ENCODE measurements at regions not wholly inside any gene's neighbourhood (a gene's known extent, or its start where the extent isn't known, plus 50 kb on each side); places are given as distances from the start of the nearest gene placed in this dataset.

- H3K9me3 ChIP-seq, result no peaks in the 10 kb centered on the region
- intact Hi-C loops (cut with DNase I), result no loop called here
- TF ChIP-seq, protein P1, sequence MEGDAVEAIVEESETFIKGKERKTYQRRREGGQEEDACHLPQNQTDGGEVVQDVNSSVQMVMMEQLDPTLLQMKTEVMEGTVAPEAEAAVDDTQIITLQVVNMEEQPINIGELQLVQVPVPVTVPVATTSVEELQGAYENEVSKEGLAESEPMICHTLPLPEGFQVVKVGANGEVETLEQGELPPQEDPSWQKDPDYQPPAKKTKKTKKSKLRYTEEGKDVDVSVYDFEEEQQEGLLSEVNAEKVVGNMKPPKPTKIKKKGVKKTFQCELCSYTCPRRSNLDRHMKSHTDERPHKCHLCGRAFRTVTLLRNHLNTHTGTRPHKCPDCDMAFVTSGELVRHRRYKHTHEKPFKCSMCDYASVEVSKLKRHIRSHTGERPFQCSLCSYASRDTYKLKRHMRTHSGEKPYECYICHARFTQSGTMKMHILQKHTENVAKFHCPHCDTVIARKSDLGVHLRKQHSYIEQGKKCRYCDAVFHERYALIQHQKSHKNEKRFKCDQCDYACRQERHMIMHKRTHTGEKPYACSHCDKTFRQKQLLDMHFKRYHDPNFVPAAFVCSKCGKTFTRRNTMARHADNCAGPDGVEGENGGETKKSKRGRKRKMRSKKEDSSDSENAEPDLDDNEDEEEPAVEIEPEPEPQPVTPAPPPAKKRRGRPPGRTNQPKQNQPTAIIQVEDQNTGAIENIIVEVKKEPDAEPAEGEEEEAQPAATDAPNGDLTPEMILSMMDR (IDR thresholded peaks at IDR 0.05), result no peak
- DNase-seq, result no peak
- no peak overlapping the region for H3K4me3 ChIP-seq
- no peak for ATAC-seq
- no peak overlapping the region for H3K27ac ChIP-seq
- H3K27me3 ChIP-seq, result peaks cover 10% of the 10 kb centered on the region
- H3K4me1 ChIP-seq, result no peaks in the 10 kb centered on the region
- no peaks in the 10 kb centered on the region for H3K36me3 ChIP-seq
Observed at GRCh38 chr6:169944415-169944814, 193.0 kb downstream of the ERMARD start.

DNA sequence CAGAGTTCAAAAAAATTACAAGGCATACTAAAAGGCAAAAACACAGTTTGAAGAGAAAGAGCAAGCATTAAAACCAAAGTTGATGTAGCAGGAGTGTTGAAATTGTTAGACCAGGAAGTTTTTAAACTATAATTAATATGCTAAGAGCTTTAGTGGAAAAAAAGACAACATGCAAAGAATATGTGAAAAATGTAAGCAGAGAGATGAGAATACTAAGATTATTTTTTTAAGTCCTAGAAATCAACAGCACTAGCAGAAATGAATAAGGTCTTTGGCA is 192.6 kb downstream of the ERMARD start:
- DNase-seq, result no peak
- no peak overlapping the region for H3K27ac ChIP-seq
- TF ChIP-seq, protein P1 (IDR thresholded peaks at IDR 0.05), result no peak
- H3K9me3 ChIP-seq, result no peaks in the 10 kb centered on the region
- no peaks in the 10 kb centered on the region for H3K4me1 ChIP-seq
- no peaks in the 10 kb centered on the region for H3K36me3 ChIP-seq
- no peak overlapping the region for H3K4me3 ChIP-seq
- intact Hi-C loops (cut with DNase I), result no loop called here
- peaks cover 10% of the 10 kb centered on the region for H3K27me3 ChIP-seq
- ATAC-seq, result no peak

- Histone ChIP-seq H3K27ac (no peak overlapping the region), H3K27me3 (peaks cover 10% of the 10 kb centered on the region), H3K36me3 (no peaks in the 10 kb centered on the region), H3K9me3 (no peaks in the 10 kb centered on the region), H3K4me1 (no peaks in the 10 kb centered on the region), H3K4me3 (no peak overlapping the region)
- no peak for ATAC-seq
- no peak for DNase-seq
- TF ChIP-seq, protein P1 (IDR thresholded peaks at IDR 0.05), result no peak
- intact Hi-C loops (cut with DNase I), result no loop called here
Observed at GRCh38 chr6:169943241-169944060, 192.0 kb downstream of the ERMARD start.

DNA sequence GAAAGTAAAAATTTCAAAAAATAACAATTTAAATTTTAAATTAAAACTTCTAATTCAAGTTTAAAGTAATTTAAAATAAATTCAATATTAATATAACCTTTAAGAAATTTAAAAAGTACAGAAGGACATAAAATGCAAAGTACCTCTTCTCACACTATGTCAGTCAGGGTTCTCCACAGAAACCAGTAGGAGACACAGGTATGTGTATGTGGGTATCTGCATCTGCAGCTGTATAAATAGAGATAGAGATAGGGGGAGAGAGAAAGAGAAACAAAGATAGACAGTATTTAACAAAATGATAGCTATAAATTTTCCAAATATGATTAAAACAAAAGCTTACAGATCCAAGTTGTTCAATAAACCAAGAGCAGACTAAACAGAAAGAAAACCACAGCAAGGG is 190.8 kb downstream of the ERMARD start:
- Histone ChIP-seq H3K27me3 (peaks cover 10% of the 10 kb centered on the region), H3K9me3 (no peaks in the 10 kb centered on the region), H3K4me1 (no peaks in the 10 kb centered on the region), H3K4me3 (no peak overlapping the region), H3K36me3 (no peaks in the 10 kb centered on the region), H3K27ac (no peak overlapping the region)
- TF ChIP-seq, protein P1 (IDR thresholded peaks at IDR 0.05), result no peak
- no peak for DNase-seq
- intact Hi-C loops (cut with DNase I), result no loop called here
- ATAC-seq, result no peak

DNA sequence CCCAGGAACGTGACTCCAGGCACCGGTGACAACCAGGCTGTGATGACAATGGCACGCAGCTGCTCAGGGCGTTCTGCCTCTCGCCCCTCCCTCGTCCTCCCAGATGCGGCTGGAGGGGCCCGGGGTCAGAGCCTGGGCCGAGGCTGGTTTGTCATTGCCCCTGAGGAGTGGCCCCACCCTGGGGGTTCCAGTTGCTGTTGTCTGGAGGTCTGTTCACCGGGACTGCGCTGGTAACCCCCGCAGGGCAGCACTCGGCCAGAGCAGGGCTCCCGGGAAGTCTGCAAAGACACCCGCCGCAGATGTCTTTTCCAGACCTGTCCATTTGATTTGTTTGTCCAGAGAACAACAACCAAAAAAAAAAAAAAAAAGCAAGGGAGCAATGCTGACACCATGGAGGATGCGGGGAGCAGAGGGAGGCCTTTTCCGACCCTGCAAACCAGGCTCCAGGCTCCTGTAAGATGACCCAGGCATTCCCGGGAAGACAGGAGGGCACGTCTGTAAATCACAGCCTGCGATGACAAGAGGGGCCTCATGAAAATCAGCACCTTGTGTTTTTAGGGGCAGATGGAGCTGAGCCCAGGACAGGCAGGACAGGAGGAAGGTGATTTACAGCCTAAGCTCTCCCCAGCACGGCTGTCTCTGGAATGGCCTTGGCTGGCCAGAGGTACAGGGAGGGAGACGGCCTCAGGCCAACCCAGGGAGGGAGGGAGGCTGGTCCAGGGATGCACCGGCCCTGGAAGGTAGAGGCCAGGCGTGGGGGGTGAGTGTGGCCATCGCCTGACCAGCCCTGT is 189.3 kb downstream of the ERMARD start:
- Histone ChIP-seq H3K27me3 (peaks cover 10% of the 10 kb centered on the region), H3K4me3 (no peak overlapping the region), H3K4me1 (no peaks in the 10 kb centered on the region), H3K9me3 (no peaks in the 10 kb centered on the region), H3K36me3 (no peaks in the 10 kb centered on the region), H3K27ac (no peak overlapping the region)
- TF ChIP-seq, protein P1 (IDR thresholded peaks at IDR 0.05), result no peak
- ATAC-seq (no peak), DNase-seq (no peak)
- intact Hi-C loops (cut with DNase I), result no loop called here

Measured in upper lobe of right lung (tissue), 1 donor.